GM23338 (cell line): ENCODE measurements at regions not wholly inside any gene's neighbourhood (a gene's known extent, or its start where the extent isn't known, plus 50 kb on each side); places are given as distances from the start of the nearest gene placed in this dataset.
A peak's percentile ranks its signal among the peaks of the same experiment; 100 is the strongest.

Experiments used
- ATAC-seq: fragments of 200-7000 bp; cut with Tn5 transposase; 3 replicates; pipeline ENCODE4 v1.9.1; 2020
- DNase-seq: peaks from one replicate; pipeline ENCODE4 v3.0.0-alpha.2; 2015; ENCODE audit warnings: low spot score
- H2AFZ ChIP-seq: fragments of 200-600 bp; sonication (generic); 2 replicates; pipeline ENCODE4 v1.8.0; 2016; ENCODE audit warnings: antibody characterized with exemption, mild to moderate bottlenecking, moderate library complexity
- H3F3A ChIP-seq: fragments of 200-600 bp; sonication (generic); replicated peaks from 2 replicates; pipeline ENCODE4 v1.8.0; 2017; ENCODE audit warnings: antibody characterized with exemption, mixed run types, low read depth
- H3K27ac ChIP-seq: fragments of 200-600 bp; sonication (generic); 2 replicates; pipeline ENCODE4 v1.6.1; 2016; ENCODE audit warnings: low read depth
- H3K27me3 ChIP-seq: fragments of 200-600 bp; sonication (generic); 2 replicates; pipeline ENCODE4 v1.8.0; 2016; ENCODE audit warnings: mild to moderate bottlenecking, mixed run types, moderate library complexity; ENCODE audit not compliant: insufficient read depth
- H3K36me3 ChIP-seq: fragments of 200-600 bp; sonication (generic); 2 replicates; pipeline ENCODE4 v1.8.0; 2016; ENCODE audit warnings: mild to moderate bottlenecking; ENCODE audit not compliant: insufficient read depth
- H3K4me1 ChIP-seq: fragments of 200-600 bp; sonication (generic); 2 replicates; pipeline ENCODE4 v1.8.0; 2016; ENCODE audit warnings: mild to moderate bottlenecking, moderate library complexity; ENCODE audit not compliant: insufficient read depth
- H3K4me2 ChIP-seq: fragments of 200-600 bp; sonication (generic); 2 replicates; pipeline ENCODE4 v1.7.1; 2017; ENCODE audit warnings: mixed run types
- H3K4me3 ChIP-seq: fragments of 200-600 bp; sonication (generic); 2 replicates; pipeline ENCODE4 v1.6.1; 2016; ENCODE audit warnings: mixed run types
- H3K79me2 ChIP-seq: fragments of 200-600 bp; sonication (generic); replicated peaks from 2 replicates; pipeline ENCODE4 v1.8.0; 2017; ENCODE audit warnings: mild to moderate bottlenecking; ENCODE audit not compliant: insufficient read depth
- H3K9me2 ChIP-seq: fragments of 200-600 bp; sonication (generic); 2 replicates; pipeline ENCODE4 v1.8.0; 2017; ENCODE audit not compliant: insufficient read depth
- H4K20me1 ChIP-seq: fragments of 200-600 bp; sonication (generic); replicated peaks from 2 replicates; pipeline ENCODE4 v1.8.0; 2017; ENCODE audit warnings: mild to moderate bottlenecking; ENCODE audit not compliant: insufficient read depth
- H3K27ac Mint-ChIP-seq: 2 replicates; pipeline ENCODE4 v1.8.0; 2020; ENCODE audit warnings: inconsistent platforms, mild to moderate bottlenecking, moderate library complexity, mixed read lengths
- H3K27me3 Mint-ChIP-seq: 3 replicates; pipeline ENCODE4 v1.8.0; 2022; ENCODE audit warnings: low read depth, mild to moderate bottlenecking, moderate library complexity, mixed read lengths, inconsistent platforms; ENCODE audit not compliant: insufficient read depth, poor library complexity
- H3K36me3 Mint-ChIP-seq: 3 replicates; pipeline ENCODE4 v1.8.0; 2021; ENCODE audit warnings: low read depth, mild to moderate bottlenecking, inconsistent platforms, moderate library complexity, mixed read lengths
- H3K4me1 Mint-ChIP-seq: 3 replicates; pipeline ENCODE4 v1.8.0; 2020; ENCODE audit warnings: mild to moderate bottlenecking, inconsistent platforms, mixed read lengths
- H3K4me3 Mint-ChIP-seq: 3 replicates; pipeline ENCODE4 v1.8.0; 2021; ENCODE audit warnings: moderate library complexity, mild to moderate bottlenecking, inconsistent platforms, mixed read lengths
- H3K9me3 Mint-ChIP-seq: 3 replicates; pipeline ENCODE4 v1.8.0; 2020; ENCODE audit warnings: moderate library complexity, mild to moderate bottlenecking, inconsistent platforms, mixed read lengths
- ETS1 ChIP-seq: IDR thresholded peaks from 2 replicates; pipeline ENCODE4 v1.6.1; 2016; ENCODE audit warnings: antibody characterized with exemption
- EZH2phosphoT487 ChIP-seq: fragments of 200-600 bp; sonication (generic); IDR thresholded peaks from one replicate; pipeline ENCODE4 v1.8.1; 2018; ENCODE audit warnings: antibody characterized with exemption; ENCODE audit not compliant: unreplicated experiment
- JUNB ChIP-seq: IDR thresholded peaks from one replicate; pipeline ENCODE4 v1.6.1; 2016; ENCODE audit warnings: antibody characterized with exemption; ENCODE audit not compliant: unreplicated experiment
- NANOG ChIP-seq: IDR thresholded peaks from 2 replicates; pipeline ENCODE4 v1.6.1; 2016; ENCODE audit warnings: antibody characterized with exemption, borderline replicate concordance
- STAT1 ChIP-seq: IDR thresholded peaks from one replicate; pipeline ENCODE4 v1.6.1; 2016; ENCODE audit warnings: antibody characterized with exemption; ENCODE audit not compliant: unreplicated experiment
- ZNF331 ChIP-seq: fragments of 250-450 bp; sonication (Bioruptor Pico); IDR thresholded peaks from 2 replicates; pipeline ENCODE4 v1.5.0; 2020; ENCODE audit warnings: low read depth, mild to moderate bottlenecking, moderate library complexity
- TF ChIP-seq, protein P1 (sequence below): fragments of 250-450 bp; sonication (Bioruptor Pico); IDR thresholded peaks from 2 replicates; pipeline ENCODE4 v1.5.0; 2020; ENCODE audit warnings: mild to moderate bottlenecking, moderate library complexity

DNA sequence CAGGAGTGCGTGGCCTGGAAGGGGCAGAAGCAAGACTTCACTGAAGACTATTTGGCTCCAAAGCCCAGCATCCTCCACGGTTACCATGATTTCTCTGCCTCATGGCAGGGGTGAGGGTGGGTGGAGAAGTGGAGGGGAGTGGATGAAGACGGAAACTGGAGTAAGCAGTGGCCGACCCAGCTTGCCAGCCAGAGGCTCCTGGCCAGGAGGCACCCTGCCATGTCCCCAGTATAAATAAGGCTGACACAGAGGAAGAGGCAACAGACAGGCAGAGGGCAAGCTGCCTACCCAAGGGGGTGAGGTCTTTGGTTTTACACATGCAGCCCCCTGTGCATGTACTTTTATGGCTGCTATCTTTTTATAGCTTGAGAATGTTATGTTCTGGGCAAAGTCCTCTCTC lies 102.6 kb upstream of the TBX20 start (continued):
- TF ChIP-seq, protein P1, sequence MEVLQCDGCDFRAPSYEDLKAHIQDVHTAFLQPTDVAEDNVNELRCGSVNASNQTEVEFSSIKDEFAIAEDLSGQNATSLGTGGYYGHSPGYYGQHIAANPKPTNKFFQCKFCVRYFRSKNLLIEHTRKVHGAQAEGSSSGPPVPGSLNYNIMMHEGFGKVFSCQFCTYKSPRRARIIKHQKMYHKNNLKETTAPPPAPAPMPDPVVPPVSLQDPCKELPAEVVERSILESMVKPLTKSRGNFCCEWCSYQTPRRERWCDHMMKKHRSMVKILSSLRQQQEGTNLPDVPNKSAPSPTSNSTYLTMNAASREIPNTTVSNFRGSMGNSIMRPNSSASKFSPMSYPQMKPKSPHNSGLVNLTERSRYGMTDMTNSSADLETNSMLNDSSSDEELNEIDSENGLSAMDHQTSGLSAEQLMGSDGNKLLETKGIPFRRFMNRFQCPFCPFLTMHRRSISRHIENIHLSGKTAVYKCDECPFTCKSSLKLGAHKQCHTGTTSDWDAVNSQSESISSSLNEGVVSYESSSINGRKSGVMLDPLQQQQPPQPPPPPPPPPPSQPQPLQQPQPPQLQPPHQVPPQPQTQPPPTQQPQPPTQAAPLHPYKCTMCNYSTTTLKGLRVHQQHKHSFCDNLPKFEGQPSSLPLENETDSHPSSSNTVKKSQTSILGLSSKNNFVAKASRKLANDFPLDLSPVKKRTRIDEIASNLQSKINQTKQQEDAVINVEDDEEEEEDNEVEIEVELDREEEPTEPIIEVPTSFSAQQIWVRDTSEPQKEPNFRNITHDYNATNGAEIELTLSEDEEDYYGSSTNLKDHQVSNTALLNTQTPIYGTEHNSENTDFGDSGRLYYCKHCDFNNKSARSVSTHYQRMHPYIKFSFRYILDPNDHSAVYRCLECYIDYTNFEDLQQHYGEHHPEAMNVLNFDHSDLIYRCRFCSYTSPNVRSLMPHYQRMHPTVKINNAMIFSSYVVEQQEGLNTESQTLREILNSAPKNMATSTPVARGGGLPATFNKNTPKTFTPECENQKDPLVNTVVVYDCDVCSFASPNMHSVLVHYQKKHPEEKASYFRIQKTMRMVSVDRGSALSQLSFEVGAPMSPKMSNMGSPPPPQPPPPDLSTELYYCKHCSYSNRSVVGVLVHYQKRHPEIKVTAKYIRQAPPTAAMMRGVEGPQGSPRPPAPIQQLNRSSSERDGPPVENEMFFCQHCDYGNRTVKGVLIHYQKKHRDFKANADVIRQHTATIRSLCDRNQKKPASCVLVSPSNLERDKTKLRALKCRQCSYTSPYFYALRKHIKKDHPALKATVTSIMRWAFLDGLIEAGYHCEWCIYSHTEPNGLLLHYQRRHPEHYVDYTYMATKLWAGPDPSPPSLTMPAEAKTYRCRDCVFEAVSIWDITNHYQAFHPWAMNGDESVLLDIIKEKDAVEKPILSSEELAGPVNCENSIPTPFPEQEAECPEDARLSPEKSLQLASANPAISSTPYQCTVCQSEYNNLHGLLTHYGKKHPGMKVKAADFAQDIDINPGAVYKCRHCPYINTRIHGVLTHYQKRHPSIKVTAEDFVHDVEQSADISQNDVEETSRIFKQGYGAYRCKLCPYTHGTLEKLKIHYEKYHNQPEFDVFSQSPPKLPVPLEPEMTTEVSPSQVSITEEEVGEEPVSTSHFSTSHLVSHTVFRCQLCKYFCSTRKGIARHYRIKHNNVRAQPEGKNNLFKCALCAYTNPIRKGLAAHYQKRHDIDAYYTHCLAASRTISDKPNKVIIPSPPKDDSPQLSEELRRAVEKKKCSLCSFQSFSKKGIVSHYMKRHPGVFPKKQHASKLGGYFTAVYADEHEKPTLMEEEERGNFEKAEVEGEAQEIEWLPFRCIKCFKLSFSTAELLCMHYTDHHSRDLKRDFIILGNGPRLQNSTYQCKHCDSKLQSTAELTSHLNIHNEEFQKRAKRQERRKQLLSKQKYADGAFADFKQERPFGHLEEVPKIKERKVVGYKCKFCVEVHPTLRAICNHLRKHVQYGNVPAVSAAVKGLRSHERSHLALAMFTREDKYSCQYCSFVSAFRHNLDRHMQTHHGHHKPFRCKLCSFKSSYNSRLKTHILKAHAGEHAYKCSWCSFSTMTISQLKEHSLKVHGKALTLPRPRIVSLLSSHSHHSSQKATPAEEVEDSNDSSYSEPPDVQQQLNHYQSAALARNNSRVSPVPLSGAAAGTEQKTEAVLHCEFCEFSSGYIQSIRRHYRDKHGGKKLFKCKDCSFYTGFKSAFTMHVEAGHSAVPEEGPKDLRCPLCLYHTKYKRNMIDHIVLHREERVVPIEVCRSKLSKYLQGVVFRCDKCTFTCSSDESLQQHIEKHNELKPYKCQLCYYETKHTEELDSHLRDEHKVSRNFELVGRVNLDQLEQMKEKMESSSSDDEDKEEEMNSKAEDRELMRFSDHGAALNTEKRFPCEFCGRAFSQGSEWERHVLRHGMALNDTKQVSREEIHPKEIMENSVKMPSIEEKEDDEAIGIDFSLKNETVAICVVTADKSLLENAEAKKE (CRISPR knock-in tag), result no peak
- TF ChIP-seq JUNB (no peak), ZNF331 (CRISPR knock-in tag) (no peak), NANOG (no peak), EZH2phosphoT487 (no peak), STAT1 (no peak)

GRCh38 chr7:35355911-35356310 lies 102.0 kb upstream of the TBX20 start:
- H3K79me2 ChIP-seq, result no peaks in the 10 kb centered on the region
- no peak overlapping the region for H3K27ac ChIP-seq
- H3K9me2 ChIP-seq, result no peaks in the 10 kb centered on the region
- H3K27ac Mint-ChIP-seq, result no peak overlapping the region
- H3K36me3 ChIP-seq, result no peaks in the 10 kb centered on the region
- no peaks in the 10 kb centered on the region for H3F3A ChIP-seq
- H3K4me3 ChIP-seq, result no peak overlapping the region
- no peaks in the 10 kb centered on the region for H3K27me3 ChIP-seq
- no peak for DNase-seq
- H3K4me2 ChIP-seq, result no peak overlapping the region
- ATAC-seq, result no peak
- no peaks in the 10 kb centered on the region for H3K4me1 ChIP-seq
- H3K27me3 Mint-ChIP-seq, result peaks cover 2% of the 10 kb centered on the region
- H3K4me3 Mint-ChIP-seq, result no peak overlapping the region
- peaks cover 10% of the 10 kb centered on the region for H3K4me1 Mint-ChIP-seq
- H2AFZ ChIP-seq, result peak overlapping the region; percentile 56; the same call in 1 of the 2 replicates
- H3K36me3 Mint-ChIP-seq, result no peaks in the 10 kb centered on the region
- H4K20me1 ChIP-seq, result no peaks in the 10 kb centered on the region
- H3K9me3 Mint-ChIP-seq, result no peaks in the 10 kb centered on the region
- TF ChIP-seq EZH2phosphoT487, result no peak
- TF ChIP-seq, protein P1 (CRISPR knock-in tag), result no peak
- TF ChIP-seq ETS1, result no peak
- no peak for TF ChIP-seq ZNF331 (CRISPR knock-in tag)
